Liver (tissue), 8 donors: ENCODE measurements at regions not wholly inside any gene's neighbourhood (a gene's known extent, or its start where the extent isn't known, plus 50 kb on each side); places are given as distances from the start of the nearest gene placed in this dataset.

ENCODE experiments used
- DNase-seq: peaks from one replicate; pipeline ENCODE4 v3.0.0-alpha.2; 2017; ENCODE audit warnings: low spot score
- H3K27ac ChIP-seq, 2 donors: one replicate each; pipeline ENCODE4 v1.7.0; 2013; ENCODE audit warnings: inconsistent platforms in 2 of 2, low read length in 2 of 2, control low read depth in 1 of 2, low read depth in 1 of 2, mild to moderate bottlenecking in 1 of 2
- H3K27me3 ChIP-seq, 4 donors: one replicate each; pipeline versions ENCODE4 v1.6.1 to v1.7.0; 2013; ENCODE audit warnings: low read length in 3 of 4, inconsistent platforms in 1 of 4, mild to moderate bottlenecking in 1 of 4, moderate library complexity in 1 of 4; ENCODE audit not compliant: control insufficient read depth in 4 of 4, insufficient read depth in 4 of 4
- H3K36me3 ChIP-seq, 4 donors: one replicate each; pipeline versions ENCODE4 v1.6.1 to v1.7.0; 2013; ENCODE audit warnings: low read length in 3 of 4, mild to moderate bottlenecking in 3 of 4, low read depth in 1 of 4, moderate library complexity in 1 of 4; ENCODE audit not compliant: control insufficient read depth in 4 of 4, insufficient read depth in 3 of 4
- H3K4me1 ChIP-seq, 4 donors: one replicate each; pipeline versions ENCODE4 v1.6.1 to v1.7.0; 2013; ENCODE audit warnings: low read length in 3 of 4, mild to moderate bottlenecking in 3 of 4, moderate library complexity in 1 of 4; ENCODE audit not compliant: control insufficient read depth in 4 of 4, insufficient read depth in 4 of 4
- H3K4me3 ChIP-seq, 3 donors: one replicate each; pipeline versions ENCODE4 v1.6.1 to v1.7.0; 2013; ENCODE audit warnings: low read length in 3 of 3, control low read depth in 1 of 3, low read depth in 1 of 3, mild to moderate bottlenecking in 1 of 3
- H3K9ac ChIP-seq, 2 donors: one replicate each; pipeline ENCODE4 v1.7.0; 2013; ENCODE audit warnings: low read length in 2 of 2, mild to moderate bottlenecking in 2 of 2, moderate library complexity in 2 of 2, control low read depth in 1 of 2, low read depth in 1 of 2
- H3K9me3 ChIP-seq, 4 donors: one replicate each; pipeline versions ENCODE4 v1.6.1 to v1.7.0; 2013; ENCODE audit warnings: low read length in 3 of 4; ENCODE audit not compliant: control insufficient read depth in 4 of 4
- ATF3 ChIP-seq: IDR thresholded peaks from 2 replicates; pipeline ENCODE4 v1.6.1; 2016; ENCODE audit warnings: antibody characterized with exemption
- CTCF ChIP-seq: fragments of 150-350 bp; IDR thresholded peaks from 2 replicates; pipeline ENCODE4 v1.5.1; 2017; ENCODE audit warnings: improper control_type of control experiment, low read depth, low read length; ENCODE audit not compliant: missing input control
- EGR1 ChIP-seq, 2 donors: IDR thresholded peaks; 2 replicates each; pipeline ENCODE4 v1.6.1; 2016 to 2018; ENCODE audit warnings: antibody characterized with exemption in 2 of 2, low read depth in 2 of 2
- FOXA1 ChIP-seq: IDR thresholded peaks from 2 replicates; pipeline ENCODE4 v1.6.1; 2016; ENCODE audit warnings: antibody characterized with exemption
- FOXA2 ChIP-seq: IDR thresholded peaks from 2 replicates; pipeline ENCODE4 v1.6.1; 2016; ENCODE audit warnings: antibody characterized with exemption
- GABPA ChIP-seq, 2 donors: IDR thresholded peaks in 1 of 2; conservative IDR thresholded peaks in 1 of 2; 2 replicates each; pipeline ENCODE4 v1.6.1; 2016; ENCODE audit warnings: antibody characterized with exemption in 2 of 2, mild to moderate bottlenecking in 1 of 2, moderate library complexity in 1 of 2
- HNF4A ChIP-seq, 2 donors: conservative IDR thresholded peaks; 2 replicates each; pipeline ENCODE4 v1.6.1; 2016; ENCODE audit warnings: antibody characterized with exemption in 2 of 2, mild to moderate bottlenecking in 2 of 2
- HNF4G ChIP-seq: IDR thresholded peaks from 2 replicates; pipeline ENCODE4 v1.6.1; 2016; ENCODE audit warnings: antibody characterized with exemption
- JUND ChIP-seq, 2 donors: IDR thresholded peaks; 2 replicates each; pipeline ENCODE4 v1.6.1; 2016; ENCODE audit warnings: antibody characterized with exemption in 2 of 2
- MAX ChIP-seq: IDR thresholded peaks from 2 replicates; pipeline ENCODE4 v1.6.1; 2016; ENCODE audit warnings: antibody characterized with exemption
- NR2F2 ChIP-seq: IDR thresholded peaks from 2 replicates; pipeline ENCODE4 v1.6.1; 2016; ENCODE audit warnings: antibody characterized with exemption
- RAD21 ChIP-seq, 2 donors: IDR thresholded peaks; 2 replicates each; pipeline ENCODE4 v1.6.1; 2016; ENCODE audit warnings: antibody characterized with exemption in 2 of 2, mild to moderate bottlenecking in 2 of 2
- REST ChIP-seq: IDR thresholded peaks from 2 replicates; pipeline ENCODE4 v1.6.1; 2016; ENCODE audit warnings: antibody characterized with exemption, mild to moderate bottlenecking
- RXRA ChIP-seq, 2 donors: IDR thresholded peaks; 2 replicates each; pipeline ENCODE4 v1.6.1; 2017 to 2018; ENCODE audit warnings: antibody characterized with exemption in 2 of 2, mild to moderate bottlenecking in 1 of 2
- SP1 ChIP-seq: IDR thresholded peaks from 2 replicates; pipeline ENCODE4 v1.6.1; 2018; ENCODE audit warnings: antibody characterized with exemption, mild to moderate bottlenecking
- TAF1 ChIP-seq: conservative IDR thresholded peaks from 2 replicates; pipeline ENCODE4 v1.6.1; 2016; ENCODE audit warnings: antibody characterized with exemption, mild to moderate bottlenecking
- YY1 ChIP-seq: IDR thresholded peaks from 2 replicates; pipeline ENCODE4 v1.6.1; 2016; ENCODE audit warnings: antibody characterized with exemption, mild to moderate bottlenecking
- ZBTB33 ChIP-seq: IDR thresholded peaks from 2 replicates; pipeline ENCODE4 v1.6.1; 2016; ENCODE audit warnings: antibody characterized with exemption
- WGBS: extraction: QIAGEN DNeasy Blood & Tissue Kit; methylation state at CpG from one replicate; pipeline ENCODE4 v1.1.7; 2013; 5-methylcytosine and 5-hydroxymethylcytosine counted together
- donor health status: healthy.
- donor health status: healthy.
- donor health status: healthy.
- donor health status: healthy.
- donor health status: healthy.

- DNase-seq = no peak
- WGBS = 59% methylated on average over 1 of the region's 1 CpG
- Histone ChIP-seq H3K9ac (no peak overlapping the region), H3K4me3 (no peak overlapping the region), H3K27ac (no peak overlapping the region), H3K9me3 (no peaks in the 10 kb centered on the region), H3K36me3 (no peaks in the 10 kb centered on the region), H3K27me3 (peaks cover 0 to 2% (median 0%) of the 10 kb centered on the region in 4 donors), H3K4me1 (no peaks in the 10 kb centered on the region)
- TF ChIP-seq YY1 = no peak
- TF ChIP-seq JUND (IDR thresholded peaks at IDR 0.05) = no peak
- no peak for TF ChIP-seq GABPA (IDR thresholded peaks at IDR 0.05 in 1 of 2, conservative IDR thresholded peaks at IDR 0.05 in 1 of 2)
- no peak for TF ChIP-seq HNF4G
- no peak for TF ChIP-seq RAD21 (IDR thresholded peaks at IDR 0.05)
- TF ChIP-seq TAF1 = no peak
- TF ChIP-seq CTCF = no peak
Observed at GRCh38 chr16:64738321-64738960, 383.4 kb downstream of the CDH11 start.

- H3K36me3 ChIP-seq = no peaks in the 10 kb centered on the region
- no peaks in the 10 kb centered on the region for H3K27me3 ChIP-seq
- no peak overlapping the region for H3K4me3 ChIP-seq
- TF ChIP-seq JUND (IDR thresholded peaks at IDR 0.05) = no peak
- no peak for TF ChIP-seq CTCF
- no peak for TF ChIP-seq FOXA1
- TF ChIP-seq REST = no peak
- TF ChIP-seq YY1 = no peak
- TF ChIP-seq HNF4G = no peak
- no peak for TF ChIP-seq EGR1 (IDR thresholded peaks at IDR 0.05; ENCODE audit: low read depth in 2 of 2)
- TF ChIP-seq SP1 = no peak
- TF ChIP-seq TAF1 = no peak
- no peak for TF ChIP-seq ZBTB33
- no peak for TF ChIP-seq NR2F2
- no peak for TF ChIP-seq ATF3
- no peak for TF ChIP-seq GABPA (IDR thresholded peaks at IDR 0.05 in 1 of 2, conservative IDR thresholded peaks at IDR 0.05 in 1 of 2)
- TF ChIP-seq RAD21 (IDR thresholded peaks at IDR 0.05) = no peak
- TF ChIP-seq HNF4A (conservative IDR thresholded peaks at IDR 0.05) = no peak
- TF ChIP-seq RXRA (IDR thresholded peaks at IDR 0.05) = no peak
- TF ChIP-seq FOXA2 = no peak
- TF ChIP-seq MAX = no peak
- no peak overlapping the region for H3K9ac ChIP-seq
- DNase-seq = no peak
- 82% methylated on average over 2 of the region's 2 CpGs for WGBS
- H3K9me3 ChIP-seq = no peaks in the 10 kb centered on the region
- H3K27ac ChIP-seq = no peak overlapping the region
- no peaks in the 10 kb centered on the region for H3K4me1 ChIP-seq
Observed at GRCh38 chr16:64736857-64737256, 385.0 kb downstream of the CDH11 start.
